NCI-H748 (cell line): ENCODE measurements at regions not wholly inside any gene's neighbourhood (a gene's known extent, or its start where the extent isn't known, plus 50 kb on each side); places are given as distances from the start of the nearest gene placed in this dataset.
A peak's percentile ranks its signal among the peaks of the same experiment; 100 is the strongest.

Experiments
- DNase-seq: peaks from one replicate; lab custom pipeline; 2025; ENCODE audit not compliant: unreplicated experiment; lab: John Stamatoyannopoulos, UW

- no peak for DNase-seq
Measured at GRCh38 chr2:104745846-104746245, 108.1 kb upstream of the POU3F3 start.

GRCh38 chr2:104746299-104746698 lies 107.6 kb upstream of the POU3F3 start:
- DNase-seq: no peak

- DNase-seq: no peak
Measured at GRCh38 chr2:104746858-104747257, 107.1 kb upstream of the POU3F3 start.

DNA sequence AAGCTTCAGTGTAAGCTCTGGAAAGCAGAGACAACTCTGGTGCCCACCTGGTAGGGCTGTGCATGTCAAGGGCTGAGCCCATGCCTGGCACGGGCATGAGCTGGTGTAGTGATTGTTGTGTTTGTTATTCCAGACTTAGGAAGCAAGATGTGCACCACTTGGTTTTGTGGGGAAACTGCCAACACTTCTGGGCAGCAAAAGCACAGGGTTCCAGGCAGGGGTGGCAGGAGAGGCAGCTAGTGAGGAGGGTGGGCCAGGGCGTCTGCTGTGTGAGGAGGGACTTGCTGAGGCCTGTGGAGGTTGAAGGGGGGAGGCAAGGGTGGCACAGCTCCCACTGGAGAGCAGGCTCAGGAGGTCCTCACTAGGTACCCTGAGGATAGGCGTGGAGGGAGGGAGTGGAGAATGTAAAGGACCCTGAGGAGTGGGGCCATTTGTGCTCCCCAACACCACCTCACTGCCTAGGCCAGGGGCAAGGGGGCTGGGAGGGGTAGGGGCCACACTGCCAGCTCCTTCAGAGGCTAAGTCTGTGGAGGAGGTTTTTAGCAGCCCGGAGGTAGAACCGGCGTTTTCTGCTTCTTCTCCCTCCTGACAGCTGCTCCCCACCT lies 104.0 kb upstream of the POU3F3 start:
- DNase-seq: no peak

DNA sequence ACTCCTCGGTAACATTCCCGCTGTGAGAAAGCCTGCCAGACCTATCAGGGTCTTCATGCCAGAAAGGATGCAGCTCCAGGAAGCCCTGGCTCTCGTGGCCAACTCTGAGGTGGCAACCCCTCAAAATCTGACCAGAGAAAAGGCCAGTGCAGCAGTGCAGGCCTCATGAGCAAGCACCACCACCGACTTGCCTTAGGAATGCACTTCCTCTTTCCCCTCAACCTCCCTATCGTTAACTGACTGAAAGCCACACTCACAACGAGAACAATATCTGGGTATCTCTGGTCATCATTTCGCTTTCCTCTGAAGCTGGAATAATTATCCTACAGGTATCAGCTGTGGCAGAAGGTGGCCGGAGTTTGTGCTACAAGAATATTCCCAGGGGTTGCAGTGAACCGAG lies 101.4 kb upstream of the POU3F3 start:
- no peak for DNase-seq

GRCh38 chr2:104755026-104755878 lies 98.7 kb upstream of the POU3F3 start:
- no peak for DNase-seq

- no peak for DNase-seq
Measured at GRCh38 chr2:104756118-104756517, 97.8 kb upstream of the POU3F3 start.

GRCh38 chr2:104757056-104757455 lies 96.9 kb upstream of the POU3F3 start:
- no peak for DNase-seq

GRCh38 chr2:104758199-104758620 lies 95.7 kb upstream of the POU3F3 start:
- DNase-seq: peak; percentile 53

DNA sequence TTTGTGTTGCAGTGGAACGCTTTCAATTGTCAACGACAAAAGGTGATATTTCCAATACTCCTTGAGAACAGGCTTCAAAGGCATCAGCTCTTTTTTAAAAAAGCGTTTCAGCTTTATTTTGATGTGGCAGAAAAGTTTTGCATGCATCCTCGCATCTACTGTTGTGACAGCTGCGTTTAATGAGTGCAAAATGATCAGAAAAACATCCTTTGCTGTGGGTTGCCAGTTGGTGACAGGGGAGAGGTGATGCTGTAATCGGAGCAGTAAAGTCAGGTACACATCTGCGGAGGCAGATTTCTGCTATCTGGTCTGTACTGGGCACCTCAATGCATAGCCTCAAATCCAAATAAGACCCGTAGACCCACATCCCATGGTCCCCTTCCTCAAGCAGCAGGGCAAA lies 91.9 kb upstream of the POU3F3 start:
- no peak for DNase-seq

GRCh38 chr2:104766683-104767082 lies 87.2 kb upstream of the POU3F3 start:
- no peak for DNase-seq

- DNase-seq: no peak
Measured at GRCh38 chr2:104768694-104769093, 85.2 kb upstream of the POU3F3 start.

DNA sequence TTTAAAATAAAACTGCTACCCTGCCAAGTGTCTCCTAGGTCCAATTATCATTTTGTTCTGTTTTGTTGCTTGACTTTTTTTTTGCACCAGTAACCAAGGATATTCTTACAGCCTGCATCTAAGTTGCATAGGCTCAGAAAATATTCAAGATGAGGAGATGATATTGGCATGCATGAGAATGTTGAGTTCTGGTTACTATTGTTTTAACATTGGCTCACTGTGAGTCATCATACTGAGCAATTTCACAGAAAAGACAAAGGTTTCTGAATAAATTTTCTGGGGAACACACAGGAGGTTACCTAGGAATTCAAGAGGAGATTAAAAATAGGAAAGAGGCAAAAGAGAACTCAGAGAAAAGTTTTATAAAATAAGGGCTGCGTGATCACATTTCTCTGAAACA lies 84.8 kb upstream of the POU3F3 start:
- DNase-seq: no peak

GRCh38 chr2:104772996-104773395 lies 80.9 kb upstream of the POU3F3 start:
- DNase-seq: no peak

GRCh38 chr2:104774631-104775030 lies 79.3 kb upstream of the POU3F3 start:
- DNase-seq: no peak

DNA sequence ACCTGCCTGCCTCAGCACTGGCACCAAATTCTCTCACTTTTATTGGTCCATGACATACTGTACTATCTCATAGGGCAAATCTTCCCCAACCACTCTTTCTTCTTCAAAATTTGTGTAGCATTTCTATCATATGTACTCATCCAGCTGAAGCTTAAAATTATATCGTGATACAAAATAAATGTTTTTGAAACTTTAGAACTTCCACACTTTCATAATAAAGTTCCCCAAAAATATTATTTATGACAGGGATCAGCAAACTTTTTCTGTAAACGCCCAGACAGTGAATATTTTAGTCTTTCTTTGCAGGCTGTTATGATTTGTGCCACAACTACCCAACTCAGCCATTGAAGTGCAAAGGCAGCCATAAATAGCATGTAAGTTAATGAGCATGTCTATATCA lies 76.2 kb upstream of the POU3F3 start:
- DNase-seq: no peak

DNA sequence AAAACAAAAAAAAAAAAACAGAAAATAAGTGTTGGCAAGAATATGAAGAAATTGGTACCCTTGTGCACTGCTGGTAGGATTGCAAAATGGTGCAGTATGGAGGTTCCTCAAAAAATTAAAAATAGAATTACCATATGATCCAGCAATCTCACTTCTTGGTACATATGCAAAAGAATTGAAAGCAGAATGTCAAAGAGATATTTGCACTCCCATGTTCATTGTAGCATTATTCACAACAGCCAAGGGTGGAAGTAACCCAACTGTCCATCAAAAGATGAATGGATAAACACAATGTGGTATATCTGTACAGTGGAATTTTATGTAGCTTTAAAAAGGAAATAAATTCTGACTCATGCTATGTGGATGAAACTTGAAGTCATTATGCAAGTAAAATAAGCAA lies 72.8 kb upstream of the POU3F3 start:
- DNase-seq: no peak

- no peak for DNase-seq
Measured at GRCh38 chr2:104784264-104784663, 69.7 kb upstream of the POU3F3 start.

- DNase-seq: no peak
Measured at GRCh38 chr2:104786204-104786603, 67.7 kb upstream of the POU3F3 start.

- DNase-seq: no peak
Measured at GRCh38 chr2:104786821-104787220, 67.1 kb upstream of the POU3F3 start.

DNA sequence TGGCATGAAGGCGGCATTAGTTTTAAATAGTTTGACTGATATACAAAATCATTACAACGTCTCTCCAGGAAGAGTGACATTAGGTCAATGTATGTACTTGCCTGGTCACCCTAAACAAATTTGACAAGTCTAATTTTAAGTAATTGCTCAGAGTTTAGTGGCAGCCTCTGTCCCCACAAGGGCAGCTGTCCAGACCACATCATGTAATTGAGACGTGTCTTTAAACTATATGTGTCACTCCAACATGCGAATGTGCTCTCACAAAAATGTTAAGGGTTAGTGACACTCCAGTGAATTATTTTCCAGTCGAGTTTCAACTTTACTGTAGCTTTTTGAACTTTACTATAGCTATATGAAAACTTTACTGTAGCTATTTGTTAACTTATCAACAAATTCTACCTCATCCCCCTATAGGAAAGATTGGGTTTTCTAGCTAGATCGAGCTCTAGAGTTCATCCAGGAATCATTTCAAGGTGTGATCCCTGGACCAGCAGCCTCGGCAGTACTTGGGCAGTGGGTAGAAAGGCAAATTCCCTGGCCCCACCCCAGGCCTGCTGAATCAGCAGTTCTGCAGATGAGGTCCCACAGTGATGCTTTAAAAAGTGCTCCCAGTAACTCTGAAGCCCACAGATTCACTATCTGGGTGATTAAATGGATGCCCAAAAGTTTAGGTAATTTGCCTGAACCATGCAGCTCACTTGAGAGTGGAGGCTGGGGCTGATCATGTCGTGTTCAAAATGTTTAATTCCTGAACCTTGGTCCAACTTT lies 66.4 kb upstream of the POU3F3 start:
- DNase-seq: no peak
